ENCODE measurements at regions not wholly inside any gene's neighbourhood (a gene's known extent, or its start where the extent isn't known, plus 50 kb on each side); places are given as distances from the start of the nearest gene placed in this dataset.
A peak's percentile ranks its signal among the peaks of the same experiment; 100 is the strongest.

DNA sequence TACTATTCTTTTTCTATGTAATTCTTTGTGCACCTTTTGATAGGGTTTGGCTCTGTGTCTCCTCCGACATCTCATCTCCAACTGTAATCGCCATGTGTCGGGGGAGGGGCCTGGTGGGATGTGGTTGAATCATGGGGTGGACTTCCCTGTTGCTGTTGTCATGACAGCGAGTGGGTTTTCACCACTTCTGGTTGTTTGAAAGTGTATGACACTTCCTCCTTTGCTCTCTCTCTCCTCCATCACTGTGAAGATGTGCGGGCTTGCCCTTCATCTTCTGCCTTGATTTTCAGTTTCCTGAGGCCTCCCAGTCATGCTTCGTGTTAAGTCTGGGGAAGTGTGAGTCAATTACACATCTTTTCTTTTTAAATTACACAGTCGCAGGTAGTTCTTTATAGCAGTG is 225.8 kb upstream of the DPPA4 start:
- Histone ChIP-seq H3K4me1 (no peaks in the 10 kb centered on the region), H3K9me3 (no peaks in the 10 kb centered on the region), H3K4me3 (no peak overlapping the region), H3K27me3 (no peaks in the 10 kb centered on the region), H3K36me3 (no peaks in the 10 kb centered on the region), H3K27ac (no peak overlapping the region)
- DNase-seq, result peak in 1 of 3 donors; percentile 48
- TF ChIP-seq, protein P1, sequence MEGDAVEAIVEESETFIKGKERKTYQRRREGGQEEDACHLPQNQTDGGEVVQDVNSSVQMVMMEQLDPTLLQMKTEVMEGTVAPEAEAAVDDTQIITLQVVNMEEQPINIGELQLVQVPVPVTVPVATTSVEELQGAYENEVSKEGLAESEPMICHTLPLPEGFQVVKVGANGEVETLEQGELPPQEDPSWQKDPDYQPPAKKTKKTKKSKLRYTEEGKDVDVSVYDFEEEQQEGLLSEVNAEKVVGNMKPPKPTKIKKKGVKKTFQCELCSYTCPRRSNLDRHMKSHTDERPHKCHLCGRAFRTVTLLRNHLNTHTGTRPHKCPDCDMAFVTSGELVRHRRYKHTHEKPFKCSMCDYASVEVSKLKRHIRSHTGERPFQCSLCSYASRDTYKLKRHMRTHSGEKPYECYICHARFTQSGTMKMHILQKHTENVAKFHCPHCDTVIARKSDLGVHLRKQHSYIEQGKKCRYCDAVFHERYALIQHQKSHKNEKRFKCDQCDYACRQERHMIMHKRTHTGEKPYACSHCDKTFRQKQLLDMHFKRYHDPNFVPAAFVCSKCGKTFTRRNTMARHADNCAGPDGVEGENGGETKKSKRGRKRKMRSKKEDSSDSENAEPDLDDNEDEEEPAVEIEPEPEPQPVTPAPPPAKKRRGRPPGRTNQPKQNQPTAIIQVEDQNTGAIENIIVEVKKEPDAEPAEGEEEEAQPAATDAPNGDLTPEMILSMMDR (IDR thresholded peaks at IDR 0.05), result no peak
- TF ChIP-seq POLR2A (IDR thresholded peaks at IDR 0.05), result no peak

DNA sequence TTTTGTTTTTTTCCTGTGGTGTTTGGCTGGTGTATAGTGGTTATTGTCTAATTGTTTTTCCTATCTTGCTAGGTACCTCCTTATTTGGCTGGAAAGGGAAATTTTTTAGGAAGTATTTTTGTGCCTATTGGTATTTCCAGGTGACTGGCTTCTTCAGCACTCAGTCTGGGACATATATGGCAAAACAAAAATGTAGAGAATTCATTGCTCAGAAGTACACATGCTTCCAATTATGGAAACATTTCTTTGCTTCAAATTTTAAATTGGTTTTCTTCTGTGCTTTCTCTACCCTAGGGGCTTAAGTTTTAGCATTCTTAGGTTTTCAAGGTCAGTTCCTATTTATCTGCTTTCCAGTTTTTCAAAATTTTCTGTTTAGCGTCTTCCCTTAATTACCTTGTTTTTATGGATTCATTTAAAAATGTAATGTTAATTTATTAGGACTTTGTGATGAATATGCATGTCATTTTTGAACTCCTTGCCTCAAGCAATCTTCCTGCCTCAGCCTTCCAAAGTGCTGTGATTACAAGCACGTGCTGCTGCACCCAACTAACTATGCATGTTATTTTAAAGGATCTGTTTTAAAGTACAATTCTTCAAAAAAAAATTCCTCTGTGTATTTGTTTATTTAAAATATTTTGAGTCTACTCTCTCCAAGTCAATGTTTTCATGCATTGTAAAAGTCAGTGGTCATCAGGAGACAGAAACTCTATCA is 231.9 kb upstream of the DPPA4 start:
- no peak overlapping the region for H3K4me3 ChIP-seq
- TF ChIP-seq POLR2A (IDR thresholded peaks at IDR 0.05), result no peak
- TF ChIP-seq, protein P1 (IDR thresholded peaks at IDR 0.05), result no peak
- H3K27ac ChIP-seq, result no peak overlapping the region

DNA sequence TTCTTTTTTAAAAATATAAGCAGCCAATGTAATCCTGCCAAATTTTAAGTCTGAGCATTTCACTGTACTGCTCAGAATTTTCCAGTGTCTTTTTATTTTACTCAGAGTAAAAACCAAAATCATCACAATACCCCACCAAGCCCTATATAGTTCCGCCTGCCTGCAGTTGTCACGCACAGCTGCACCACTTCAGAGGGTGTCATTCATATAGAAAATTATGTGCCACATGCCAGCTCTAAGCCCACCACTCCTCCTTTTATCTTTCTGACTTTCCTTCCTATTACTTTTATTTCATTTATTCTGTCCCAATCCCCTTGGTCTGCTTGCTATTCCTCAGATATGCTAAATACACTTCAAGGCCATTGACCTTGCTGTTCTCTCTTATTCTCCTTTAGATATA is 233.1 kb upstream of the DPPA4 start:
- H3K9me3 ChIP-seq, result no peaks in the 10 kb centered on the region
- DNase-seq, result no peak
- no peak overlapping the region for H3K4me3 ChIP-seq
- H3K4me1 ChIP-seq, result no peaks in the 10 kb centered on the region
- TF ChIP-seq, protein P1 (IDR thresholded peaks at IDR 0.05), result no peak
- TF ChIP-seq POLR2A (IDR thresholded peaks at IDR 0.05), result no peak
- H3K36me3 ChIP-seq, result no peaks in the 10 kb centered on the region
- no peaks in the 10 kb centered on the region for H3K27me3 ChIP-seq
- H3K27ac ChIP-seq, result no peak overlapping the region

More for the DNA sequence above, 231.9 kb upstream of the DPPA4 start:
- Histone ChIP-seq H3K36me3 (no peaks in the 10 kb centered on the region), H3K9me3 (no peaks in the 10 kb centered on the region), H3K27me3 (no peaks in the 10 kb centered on the region), H3K4me1 (no peaks in the 10 kb centered on the region)
- DNase-seq, result no peak

DNA sequence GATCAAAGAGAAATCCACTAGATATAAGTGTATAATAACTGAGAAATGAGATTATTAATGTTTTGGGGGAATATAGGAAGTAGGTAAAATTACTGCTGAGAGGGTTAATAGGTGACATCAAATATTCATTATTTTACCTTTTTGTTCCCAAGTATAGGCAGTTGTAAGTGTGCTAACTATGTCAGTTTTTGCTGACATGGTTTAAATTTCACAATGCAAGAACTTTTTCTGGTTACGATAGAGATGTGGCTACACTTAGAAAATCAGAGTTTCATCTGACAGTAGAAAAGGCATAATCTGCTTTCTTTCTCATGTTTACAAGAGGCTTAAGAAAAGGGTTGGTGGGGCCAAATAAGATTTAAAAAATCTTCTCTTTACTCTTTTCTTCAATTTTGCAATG is 235.0 kb upstream of the DPPA4 start:
- no peak for DNase-seq
- TF ChIP-seq, protein P1 (IDR thresholded peaks at IDR 0.05), result no peak
- TF ChIP-seq POLR2A (IDR thresholded peaks at IDR 0.05), result no peak
- Histone ChIP-seq H3K27me3 (no peaks in the 10 kb centered on the region), H3K36me3 (no peaks in the 10 kb centered on the region), H3K4me1 (no peaks in the 10 kb centered on the region), H3K27ac (no peak overlapping the region), H3K4me3 (no peak overlapping the region), H3K9me3 (no peaks in the 10 kb centered on the region)

DNA sequence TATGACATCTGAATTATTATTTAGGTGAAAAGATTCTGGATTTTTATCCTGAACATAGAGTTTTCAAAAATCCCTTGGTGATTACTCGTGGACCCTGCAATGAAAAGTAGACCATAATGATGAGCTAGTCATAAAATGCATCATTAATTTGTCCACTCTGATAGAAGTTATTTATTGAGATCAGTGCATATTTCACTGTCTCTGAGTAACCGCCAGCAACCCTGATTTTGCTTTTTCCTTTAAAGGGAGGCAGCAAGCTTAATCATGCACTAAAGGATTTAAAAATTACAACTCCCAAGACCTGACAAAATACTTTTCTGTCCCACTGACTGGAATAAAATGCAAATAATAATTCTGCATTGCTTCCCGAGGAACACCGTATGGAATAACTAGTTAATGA is 259.6 kb upstream of the DPPA4 start:
- DNase-seq, result no peak
- H3K9me3 ChIP-seq, result peaks cover 0 to 4% (median 0%) of the 10 kb centered on the region in 4 donors

More for the DNA sequence above, 259.6 kb upstream of the DPPA4 start:
- H3K4me1 ChIP-seq, result no peaks in the 10 kb centered on the region
- no peaks in the 10 kb centered on the region for H3K27me3 ChIP-seq
- no peak for TF ChIP-seq POLR2A (IDR thresholded peaks at IDR 0.05)
- TF ChIP-seq, protein P1 (IDR thresholded peaks at IDR 0.05), result no peak
- H3K36me3 ChIP-seq, result no peaks in the 10 kb centered on the region
- H3K4me3 ChIP-seq, result no peak overlapping the region
- H3K27ac ChIP-seq, result no peak overlapping the region

All from Peyer's patch (tissue), 4 donors.